22Rv1 (cell line): ENCODE measurements at regions not wholly inside any gene's neighbourhood (a gene's known extent, or its start where the extent isn't known, plus 50 kb on each side); places are given as distances from the start of the nearest gene placed in this dataset.

Experiments
- ZFX ChIP-seq: fragments of 450-650 bp; IDR thresholded peaks from 2 replicates; pipeline ENCODE4 v1.6.1; 2017; ENCODE audit warnings: antibody characterized with exemption, borderline replicate concordance
- TF ChIP-seq, protein P1 (sequence below): fragments of 450-650 bp; IDR thresholded peaks from 2 replicates; pipeline ENCODE4 v1.5.1; 2017; ENCODE audit warnings: mild to moderate bottlenecking

DNA sequence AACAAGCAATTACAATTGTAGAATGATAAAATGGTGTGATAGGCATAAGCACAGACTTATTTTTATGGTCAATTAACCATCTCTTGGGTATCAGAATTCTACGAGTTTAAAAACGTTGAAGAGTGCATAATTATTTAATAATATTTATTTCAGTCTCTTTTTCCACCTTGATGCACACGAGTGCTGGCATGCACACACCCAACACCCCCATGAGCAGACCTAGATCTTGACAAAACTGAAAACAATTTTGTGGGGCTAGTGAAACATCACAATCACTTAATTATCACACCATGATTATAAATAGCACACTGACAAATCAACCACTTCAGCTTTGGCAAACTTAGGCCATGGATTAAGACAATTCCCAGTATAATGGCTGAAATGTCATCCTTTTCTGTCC is 61.0 kb upstream of the RFC3 start:
- TF ChIP-seq, protein P1, sequence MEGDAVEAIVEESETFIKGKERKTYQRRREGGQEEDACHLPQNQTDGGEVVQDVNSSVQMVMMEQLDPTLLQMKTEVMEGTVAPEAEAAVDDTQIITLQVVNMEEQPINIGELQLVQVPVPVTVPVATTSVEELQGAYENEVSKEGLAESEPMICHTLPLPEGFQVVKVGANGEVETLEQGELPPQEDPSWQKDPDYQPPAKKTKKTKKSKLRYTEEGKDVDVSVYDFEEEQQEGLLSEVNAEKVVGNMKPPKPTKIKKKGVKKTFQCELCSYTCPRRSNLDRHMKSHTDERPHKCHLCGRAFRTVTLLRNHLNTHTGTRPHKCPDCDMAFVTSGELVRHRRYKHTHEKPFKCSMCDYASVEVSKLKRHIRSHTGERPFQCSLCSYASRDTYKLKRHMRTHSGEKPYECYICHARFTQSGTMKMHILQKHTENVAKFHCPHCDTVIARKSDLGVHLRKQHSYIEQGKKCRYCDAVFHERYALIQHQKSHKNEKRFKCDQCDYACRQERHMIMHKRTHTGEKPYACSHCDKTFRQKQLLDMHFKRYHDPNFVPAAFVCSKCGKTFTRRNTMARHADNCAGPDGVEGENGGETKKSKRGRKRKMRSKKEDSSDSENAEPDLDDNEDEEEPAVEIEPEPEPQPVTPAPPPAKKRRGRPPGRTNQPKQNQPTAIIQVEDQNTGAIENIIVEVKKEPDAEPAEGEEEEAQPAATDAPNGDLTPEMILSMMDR = no peak
- TF ChIP-seq ZFX = no peak
